ENCODE measurements at regions not wholly inside any gene's neighbourhood (a gene's known extent, or its start where the extent isn't known, plus 50 kb on each side); places are given as distances from the start of the nearest gene placed in this dataset.

- no peak overlapping the region for H2AFZ ChIP-seq (ENCODE audit: low read length)
- no peaks in the 10 kb centered on the region for H3K9me2 ChIP-seq (replicated peaks; ENCODE audit: insufficient read depth, low read length)
- no peaks in the 10 kb centered on the region for H3F3A ChIP-seq (ENCODE audit: insufficient read depth, low read length)
- H3K4me2 ChIP-seq (ENCODE audit: low read depth, low read length), result no peak overlapping the region
- DNase-seq, result no peak
- no peak overlapping the region for H3K27ac ChIP-seq (ENCODE audit: low read length)
- H3K9ac ChIP-seq (ENCODE audit: low read length), result no peak overlapping the region
- no peak for TF ChIP-seq EZH2phosphoT487 (IDR thresholded peaks at IDR 0.05; ENCODE audit: low read length)
- TF ChIP-seq, protein P1, sequence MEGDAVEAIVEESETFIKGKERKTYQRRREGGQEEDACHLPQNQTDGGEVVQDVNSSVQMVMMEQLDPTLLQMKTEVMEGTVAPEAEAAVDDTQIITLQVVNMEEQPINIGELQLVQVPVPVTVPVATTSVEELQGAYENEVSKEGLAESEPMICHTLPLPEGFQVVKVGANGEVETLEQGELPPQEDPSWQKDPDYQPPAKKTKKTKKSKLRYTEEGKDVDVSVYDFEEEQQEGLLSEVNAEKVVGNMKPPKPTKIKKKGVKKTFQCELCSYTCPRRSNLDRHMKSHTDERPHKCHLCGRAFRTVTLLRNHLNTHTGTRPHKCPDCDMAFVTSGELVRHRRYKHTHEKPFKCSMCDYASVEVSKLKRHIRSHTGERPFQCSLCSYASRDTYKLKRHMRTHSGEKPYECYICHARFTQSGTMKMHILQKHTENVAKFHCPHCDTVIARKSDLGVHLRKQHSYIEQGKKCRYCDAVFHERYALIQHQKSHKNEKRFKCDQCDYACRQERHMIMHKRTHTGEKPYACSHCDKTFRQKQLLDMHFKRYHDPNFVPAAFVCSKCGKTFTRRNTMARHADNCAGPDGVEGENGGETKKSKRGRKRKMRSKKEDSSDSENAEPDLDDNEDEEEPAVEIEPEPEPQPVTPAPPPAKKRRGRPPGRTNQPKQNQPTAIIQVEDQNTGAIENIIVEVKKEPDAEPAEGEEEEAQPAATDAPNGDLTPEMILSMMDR (IDR thresholded peaks at IDR 0.05; ENCODE audit: low read length), result no peak
- TF ChIP-seq EZH2 (optimal IDR thresholded peaks at IDR 0.05; ENCODE audit: low read depth, low read length), result no peak
- H3K36me3 ChIP-seq (replicated peaks; ENCODE audit: insufficient read depth, low read length), result no peaks in the 10 kb centered on the region
- no peaks in the 10 kb centered on the region for H3K79me2 ChIP-seq (ENCODE audit: low read length)
- H3K9me3 ChIP-seq (replicated peaks; ENCODE audit: insufficient read depth, low read length), result no peaks in the 10 kb centered on the region
- H3K4me1 ChIP-seq (ENCODE audit: low read length), result no peaks in the 10 kb centered on the region
- no peaks in the 10 kb centered on the region for H4K20me1 ChIP-seq (ENCODE audit: insufficient read depth, low read length)
- no peak overlapping the region for H3K4me3 ChIP-seq (ENCODE audit: low read length)
- no peaks in the 10 kb centered on the region for H3K27me3 ChIP-seq (replicated peaks; ENCODE audit: insufficient read depth, low read length)
Observed at GRCh38 chr13:62920159-62920558, 1504.5 kb upstream of the PCDH20 start.

DNA sequence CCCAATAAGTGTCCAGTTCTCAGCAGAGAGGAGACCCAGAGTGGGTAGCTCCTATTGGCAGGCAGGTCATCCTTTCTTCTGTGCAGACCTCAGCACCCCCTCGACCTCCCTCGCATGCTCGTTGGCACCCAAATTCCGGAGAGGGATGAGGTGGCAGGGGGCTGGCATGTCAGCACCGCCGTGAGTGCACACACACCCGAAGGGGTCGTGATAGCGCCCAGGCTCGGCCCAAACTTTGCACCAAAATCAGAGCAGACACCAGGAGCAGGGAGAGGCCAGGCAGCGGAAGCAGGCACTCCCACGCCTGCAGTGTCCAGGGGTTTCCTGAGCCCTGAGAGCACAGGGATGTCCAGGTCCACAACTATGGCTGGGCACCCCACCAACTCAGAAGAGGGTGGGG lies 1503.8 kb upstream of the PCDH20 start:
- Histone ChIP-seq H3K4me1 (ENCODE audit: low read length) (no peaks in the 10 kb centered on the region), H3F3A (ENCODE audit: insufficient read depth, low read length) (no peaks in the 10 kb centered on the region), H3K4me2 (ENCODE audit: low read depth, low read length) (no peak overlapping the region), H3K9me2 (replicated peaks; ENCODE audit: insufficient read depth, low read length) (no peaks in the 10 kb centered on the region), H3K9me3 (replicated peaks; ENCODE audit: insufficient read depth, low read length) (no peaks in the 10 kb centered on the region), H3K79me2 (ENCODE audit: low read length) (no peaks in the 10 kb centered on the region), H3K36me3 (replicated peaks; ENCODE audit: insufficient read depth, low read length) (no peaks in the 10 kb centered on the region), H3K9ac (ENCODE audit: low read length) (no peak overlapping the region), H4K20me1 (ENCODE audit: insufficient read depth, low read length) (no peaks in the 10 kb centered on the region), H3K27ac (ENCODE audit: low read length) (no peak overlapping the region), H3K27me3 (replicated peaks; ENCODE audit: insufficient read depth, low read length) (no peaks in the 10 kb centered on the region), H2AFZ (ENCODE audit: low read length) (no peak overlapping the region), H3K4me3 (ENCODE audit: low read length) (no peak overlapping the region)
- DNase-seq, result no peak
- TF ChIP-seq, protein P1 (IDR thresholded peaks at IDR 0.05; ENCODE audit: low read length), result no peak
- TF ChIP-seq EZH2 (optimal IDR thresholded peaks at IDR 0.05; ENCODE audit: low read depth, low read length), result no peak
- no peak for TF ChIP-seq EZH2phosphoT487 (IDR thresholded peaks at IDR 0.05; ENCODE audit: low read length)

DNA sequence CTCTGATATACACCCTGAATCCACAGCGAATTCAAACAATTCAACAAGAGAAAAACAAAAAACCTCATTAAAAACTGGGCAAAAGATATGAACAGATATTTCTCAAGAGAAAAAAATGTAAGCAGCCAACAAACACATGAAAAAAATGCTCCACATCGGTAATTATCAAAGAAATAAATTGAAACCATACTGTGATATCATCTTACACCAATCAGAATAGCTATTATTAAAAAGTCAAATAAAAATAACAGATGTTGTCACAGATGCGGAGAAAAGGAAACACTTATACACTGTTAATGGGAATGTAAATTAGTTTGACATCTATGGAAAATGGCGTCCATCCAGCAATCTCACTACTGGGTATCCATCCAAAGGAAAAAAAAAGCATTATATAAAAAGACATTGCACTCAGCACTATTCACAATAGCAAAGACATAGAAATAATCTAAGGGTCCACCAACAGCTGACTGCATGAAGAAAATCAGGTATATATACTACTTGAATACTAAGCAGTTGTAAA lies 1495.0 kb upstream of the PCDH20 start:
- Histone ChIP-seq H3K9ac (ENCODE audit: low read length) (no peak overlapping the region), H3K9me3 (replicated peaks; ENCODE audit: insufficient read depth, low read length) (no peaks in the 10 kb centered on the region), H3K27me3 (replicated peaks; ENCODE audit: insufficient read depth, low read length) (no peaks in the 10 kb centered on the region), H3K4me2 (ENCODE audit: low read depth, low read length) (no peak overlapping the region), H3K36me3 (replicated peaks; ENCODE audit: insufficient read depth, low read length) (no peaks in the 10 kb centered on the region), H3K79me2 (ENCODE audit: low read length) (no peaks in the 10 kb centered on the region), H4K20me1 (ENCODE audit: insufficient read depth, low read length) (no peaks in the 10 kb centered on the region), H3K4me3 (ENCODE audit: low read length) (no peak overlapping the region), H3K9me2 (replicated peaks; ENCODE audit: insufficient read depth, low read length) (no peaks in the 10 kb centered on the region), H3F3A (ENCODE audit: insufficient read depth, low read length) (no peaks in the 10 kb centered on the region), H3K4me1 (ENCODE audit: low read length) (no peaks in the 10 kb centered on the region), H3K27ac (ENCODE audit: low read length) (no peak overlapping the region), H2AFZ (ENCODE audit: low read length) (no peak overlapping the region)
- TF ChIP-seq EZH2phosphoT487 (IDR thresholded peaks at IDR 0.05; ENCODE audit: low read length) (no peak), EZH2 (optimal IDR thresholded peaks at IDR 0.05; ENCODE audit: low read depth, low read length) (no peak)
- TF ChIP-seq, protein P1 (IDR thresholded peaks at IDR 0.05; ENCODE audit: low read length), result no peak
- DNase-seq, result no peak

All from MM.1S (cell line).